Left kidney (tissue), 1 donor: ENCODE measurements at regions not wholly inside any gene's neighbourhood (a gene's known extent, or its start where the extent isn't known, plus 50 kb on each side); places are given as distances from the start of the nearest gene placed in this dataset.
A peak's percentile ranks its signal among the peaks of the same experiment; 100 is the strongest.

Experiments used
- DNase-seq: peaks from one replicate; pipeline ENCODE4 v3.0.0-alpha.2; 2013

DNA sequence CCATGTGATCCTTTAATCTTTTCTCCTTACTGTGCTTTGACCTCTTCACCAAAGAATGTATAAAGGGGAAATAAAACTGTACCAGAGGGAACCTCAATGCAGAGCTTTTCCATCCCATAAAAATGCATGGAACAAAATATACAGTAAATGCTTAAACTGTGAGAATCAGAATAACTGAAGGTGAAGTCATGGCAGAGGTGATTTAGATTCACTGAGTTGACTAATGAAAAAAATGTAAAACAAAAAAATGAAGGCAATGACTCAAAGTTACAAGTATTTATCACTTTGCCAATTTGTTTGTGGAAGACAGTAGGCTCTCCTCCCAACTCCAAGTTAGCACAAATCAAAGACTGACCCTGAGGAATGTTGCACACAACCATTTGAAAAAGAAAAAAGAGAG is 1331.6 kb upstream of the SORCS1 start:
- no peak for DNase-seq

DNA sequence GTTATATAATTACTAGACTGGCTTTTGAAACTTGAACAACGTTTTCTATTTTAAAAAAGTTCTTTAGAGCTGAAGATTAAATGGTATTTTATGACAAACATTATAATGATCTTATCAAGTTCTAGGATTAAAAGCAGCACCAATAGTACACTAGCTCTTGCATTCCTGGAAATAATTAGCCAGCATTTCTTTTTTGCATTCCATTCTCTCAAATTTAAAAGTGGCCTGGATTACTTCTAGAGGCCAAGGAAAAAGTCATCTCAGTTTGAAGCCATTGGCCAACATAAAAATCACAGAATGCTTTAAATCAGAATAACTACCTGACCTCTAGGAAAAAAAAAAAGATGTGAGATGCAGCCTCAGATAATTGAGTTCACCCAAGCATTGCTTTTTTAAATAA is 1326.4 kb upstream of the SORCS1 start:
- DNase-seq, result no peak

DNA sequence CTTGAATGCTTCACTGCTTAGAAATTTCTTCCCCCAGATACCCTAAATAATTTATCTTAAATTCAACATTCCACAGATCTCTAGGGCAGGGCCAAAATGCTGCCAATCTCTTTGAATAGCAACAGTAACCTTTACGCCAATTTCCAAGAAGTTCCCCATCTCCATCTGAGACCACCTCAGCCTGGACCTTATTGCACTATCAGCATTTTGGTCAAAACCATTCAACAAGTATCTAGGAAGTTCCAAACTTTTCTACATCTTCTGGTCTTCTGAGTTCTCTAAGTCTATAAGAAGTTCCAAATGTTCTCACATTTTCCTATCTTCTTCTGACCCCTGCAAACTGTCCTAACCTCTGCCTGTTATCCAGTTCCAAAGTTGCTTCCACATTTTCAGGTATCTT is 1306.9 kb upstream of the SORCS1 start:
- no peak for DNase-seq

DNA sequence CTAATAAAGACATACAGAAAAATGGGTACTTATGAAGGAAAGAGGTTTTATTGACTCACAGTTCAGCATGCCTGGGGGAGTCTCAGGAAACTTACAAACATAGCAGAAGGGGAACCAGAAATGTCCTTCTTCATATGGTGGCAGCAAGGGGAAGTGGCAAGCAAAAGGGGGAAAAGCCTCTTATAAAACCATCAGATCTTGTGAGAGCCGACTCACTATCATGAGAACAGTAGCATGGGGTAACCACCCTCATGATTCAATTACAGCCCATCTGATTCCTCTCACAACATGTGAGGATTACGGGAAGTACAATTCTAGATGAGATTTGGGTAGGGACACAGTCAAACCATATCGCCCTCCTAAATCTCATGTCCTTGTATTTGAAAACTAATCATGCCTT is 1305.4 kb upstream of the SORCS1 start:
- DNase-seq, result no peak

DNA sequence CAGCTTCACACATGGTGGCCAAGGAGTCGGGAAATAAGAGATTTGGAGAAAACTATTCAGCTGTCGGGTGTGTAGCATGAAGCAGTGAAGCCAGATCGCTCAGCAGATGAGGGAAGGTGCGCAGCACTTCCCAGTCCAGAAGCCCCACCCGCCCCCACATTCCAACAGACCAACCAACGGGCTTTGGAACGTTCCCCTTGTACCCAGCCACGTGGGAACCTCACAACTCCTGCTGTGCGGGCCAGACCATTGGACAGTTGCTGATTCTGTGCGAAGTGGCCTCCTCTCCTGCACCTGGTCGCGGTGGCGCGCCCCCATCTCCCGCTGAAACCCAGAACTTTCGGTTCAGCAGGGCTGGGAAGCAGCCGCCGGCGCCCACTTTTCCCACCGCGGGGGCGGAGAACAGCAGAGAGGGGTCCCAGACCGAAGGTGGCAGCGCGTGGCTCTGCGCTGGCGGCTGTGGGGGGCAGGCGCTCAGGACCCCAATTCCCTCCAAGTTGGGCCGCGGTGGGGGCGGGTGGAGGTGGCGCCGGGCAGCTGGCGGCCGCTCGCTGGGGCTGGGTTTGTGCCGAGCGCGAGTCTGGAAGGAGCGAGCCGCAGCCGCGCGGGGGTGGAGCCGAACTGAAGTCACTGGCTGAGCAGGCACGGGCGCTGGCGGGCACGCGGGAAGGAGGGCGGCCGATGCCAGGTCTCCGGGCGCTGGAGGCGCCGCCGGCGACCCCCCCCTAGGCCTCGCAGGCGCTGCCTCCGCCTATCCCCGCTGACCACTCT is 1301.5 kb upstream of the SORCS1 start:
- peak; percentile 37 for DNase-seq

DNA sequence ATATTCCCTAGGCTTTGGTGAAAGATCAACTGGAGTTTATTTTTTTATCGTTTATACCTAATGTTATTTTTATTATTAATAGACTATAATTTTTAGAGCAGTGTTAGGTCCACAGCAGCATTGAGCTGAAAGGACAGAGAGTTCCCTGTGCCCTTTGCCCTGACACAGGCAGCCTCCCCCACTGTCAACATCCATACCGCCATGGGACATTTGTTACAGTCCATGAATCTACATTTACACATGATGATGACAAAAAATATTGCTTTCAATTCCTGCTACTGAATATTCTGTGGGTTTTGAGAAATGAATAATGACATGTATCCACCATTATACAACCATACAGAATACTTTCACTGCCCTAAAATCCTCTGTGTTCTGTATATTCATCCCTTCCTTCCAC is 1297.5 kb upstream of the SORCS1 start:
- no peak for DNase-seq

DNA sequence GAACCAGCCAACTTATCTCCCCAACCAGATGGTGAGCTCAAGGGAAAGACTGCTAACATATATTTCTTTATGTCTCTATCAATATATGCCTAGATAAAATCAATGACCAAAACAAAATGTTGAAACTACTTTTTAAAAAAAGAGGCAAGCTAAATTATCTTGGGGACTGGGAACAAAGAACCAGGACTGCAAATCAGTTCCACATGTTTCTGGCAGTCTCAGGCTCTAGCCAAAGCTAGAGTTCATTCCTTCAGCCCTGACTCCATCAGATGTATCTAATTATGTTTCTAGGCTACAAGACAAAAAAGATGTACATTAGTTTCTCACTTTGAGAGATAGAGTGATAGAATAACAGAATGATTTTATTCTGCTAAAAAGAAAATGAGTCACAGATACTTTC is 1290.3 kb upstream of the SORCS1 start:
- DNase-seq, result no peak

DNA sequence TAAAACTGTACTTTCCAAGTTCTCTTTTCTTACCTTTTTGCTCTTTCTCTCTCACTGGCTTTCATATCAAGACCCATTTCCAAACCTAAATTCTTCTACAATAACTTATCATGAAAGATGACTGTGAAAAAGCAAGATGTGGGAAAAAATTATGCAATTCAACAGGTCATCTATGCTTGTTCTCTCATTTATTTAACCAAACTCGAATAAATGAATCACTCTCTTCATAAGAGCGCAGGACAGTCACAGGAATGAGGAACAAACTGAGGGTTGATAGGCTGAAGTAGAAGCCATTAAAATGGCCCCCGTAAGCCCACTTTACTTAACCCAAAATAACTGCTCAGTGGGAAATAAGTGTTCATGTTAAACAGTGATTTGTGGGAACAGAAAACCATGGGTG is 1289.7 kb upstream of the SORCS1 start:
- no peak for DNase-seq

DNA sequence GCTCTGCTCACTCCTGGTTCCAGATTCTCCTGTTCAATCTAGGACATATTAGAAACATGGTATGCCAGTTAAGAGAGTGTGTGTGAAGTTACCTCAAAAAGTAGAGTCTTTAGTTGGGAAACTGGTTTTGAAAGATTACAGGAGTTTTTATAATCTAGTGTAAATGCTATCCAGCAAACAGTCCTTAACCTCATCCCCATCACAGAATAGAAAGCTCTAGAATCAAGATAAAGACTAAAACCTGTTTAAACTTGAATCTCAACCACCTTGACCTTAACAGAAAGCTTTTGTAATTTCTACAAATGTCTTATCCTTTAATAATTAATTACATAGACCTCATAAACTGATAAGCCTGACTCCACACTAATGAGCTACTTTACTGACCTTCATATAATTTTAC is 1288.7 kb upstream of the SORCS1 start:
- no peak for DNase-seq

DNA sequence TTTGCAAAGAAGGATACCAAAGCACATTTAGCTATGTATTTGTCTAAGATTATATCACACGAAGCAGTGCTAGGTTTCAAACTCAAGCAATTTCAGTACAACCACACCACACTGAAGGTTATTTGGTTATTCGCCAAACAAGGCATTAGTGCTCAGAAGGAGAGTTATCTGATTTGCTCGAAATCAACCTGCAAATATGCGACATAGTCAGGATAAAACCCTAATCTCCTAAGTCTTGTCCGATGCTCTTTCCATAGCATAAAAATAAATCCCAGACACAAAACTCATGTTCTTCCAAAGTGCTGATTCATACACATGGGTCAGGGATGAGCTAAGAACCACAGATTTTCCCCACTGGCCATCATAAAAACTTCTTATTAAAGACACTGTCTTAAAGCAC is 1288.0 kb upstream of the SORCS1 start:
- DNase-seq, result no peak

DNA sequence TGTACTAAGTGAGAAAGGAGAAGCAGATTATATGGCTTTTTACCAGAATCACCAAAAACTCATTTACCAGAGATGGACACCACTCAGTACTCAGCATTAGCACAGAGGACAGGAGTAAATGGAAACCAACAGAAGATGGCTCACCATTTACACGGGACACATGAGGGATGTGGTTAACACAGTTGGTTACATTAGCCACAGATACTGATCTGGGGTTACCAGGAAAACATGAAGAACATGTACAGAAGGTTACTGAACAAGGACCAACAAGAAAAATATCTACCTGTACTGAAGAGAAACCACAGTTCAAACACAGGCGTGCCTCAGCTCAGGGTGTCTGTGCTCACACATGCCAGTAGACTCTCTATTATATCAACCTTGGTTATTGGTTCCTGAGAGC is 1285.8 kb upstream of the SORCS1 start:
- DNase-seq, result no peak

DNA sequence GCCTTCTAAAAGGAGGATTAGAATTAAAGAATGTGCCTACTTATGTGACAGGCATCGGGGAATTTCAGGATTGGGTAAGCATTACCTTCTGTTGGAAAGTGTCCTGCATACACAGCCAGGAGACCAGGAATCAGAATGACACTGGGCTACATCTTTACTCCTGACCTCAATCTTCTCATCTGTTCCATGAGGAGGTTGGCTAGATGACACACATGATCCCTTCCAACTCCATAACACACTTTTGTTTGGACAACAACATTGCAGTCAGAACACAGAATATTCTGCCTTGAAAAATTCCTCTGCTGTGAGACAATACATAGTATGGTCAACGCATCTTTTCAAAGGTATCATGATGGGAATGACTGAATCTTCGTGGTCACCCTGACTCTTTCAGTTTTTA is 1281.2 kb upstream of the SORCS1 start:
- no peak for DNase-seq

DNA sequence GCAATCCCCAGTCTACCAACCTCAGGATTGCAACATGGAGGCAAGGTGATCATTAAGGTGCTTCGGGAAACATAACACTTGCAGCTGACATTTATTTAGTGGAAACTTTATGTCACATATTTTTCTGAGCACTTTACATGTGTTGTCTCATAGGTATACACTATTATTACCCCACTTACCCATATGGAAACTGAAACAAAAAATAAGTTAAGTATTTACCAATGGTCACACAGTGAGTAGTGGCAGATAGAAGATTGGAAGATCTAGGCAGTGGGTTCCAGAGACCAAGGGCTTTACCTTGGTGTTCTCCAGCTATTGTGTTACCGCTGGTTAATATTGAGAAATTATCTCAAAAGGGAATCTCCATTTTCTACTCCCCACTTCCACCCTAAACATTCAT is 1279.1 kb upstream of the SORCS1 start:
- DNase-seq, result no peak

DNA sequence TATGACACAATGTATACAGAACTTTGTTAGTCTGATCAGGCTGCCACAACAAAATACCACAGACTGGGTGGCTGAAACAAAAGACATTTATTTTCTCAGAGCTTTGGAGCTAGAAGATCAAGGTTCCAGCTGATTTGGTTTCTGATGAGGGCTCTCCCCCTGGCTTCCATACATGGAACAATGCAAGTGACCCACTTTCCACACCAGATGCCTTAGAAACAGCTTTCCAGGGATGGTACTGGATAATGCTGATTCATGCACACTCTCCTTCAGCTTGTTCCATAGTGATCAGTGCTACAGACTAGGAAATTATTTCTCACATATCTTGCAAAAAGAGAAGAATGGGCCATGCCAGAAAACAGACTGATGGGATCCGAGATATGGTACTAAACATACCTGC is 1274.9 kb upstream of the SORCS1 start:
- DNase-seq, result no peak

DNA sequence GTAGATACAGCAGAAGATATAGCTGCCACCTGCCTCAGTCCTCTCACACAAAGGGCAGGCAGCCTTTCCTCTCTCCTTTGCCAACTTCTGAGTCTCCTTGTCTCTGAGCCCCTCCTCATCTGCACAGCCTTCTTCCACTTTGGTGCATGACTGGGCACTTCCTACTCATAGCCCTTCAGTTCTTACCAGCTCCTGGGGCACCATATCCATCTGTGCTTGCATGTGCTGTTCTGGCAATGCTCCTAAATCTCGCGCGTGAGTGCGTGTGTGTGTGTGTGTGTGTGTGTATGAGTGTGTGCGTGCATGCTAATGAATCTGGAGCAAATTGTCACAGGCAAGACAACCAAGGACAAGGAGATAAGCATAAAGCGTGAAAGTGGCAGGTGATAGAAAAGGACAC is 1271.6 kb upstream of the SORCS1 start:
- DNase-seq, result no peak

DNA sequence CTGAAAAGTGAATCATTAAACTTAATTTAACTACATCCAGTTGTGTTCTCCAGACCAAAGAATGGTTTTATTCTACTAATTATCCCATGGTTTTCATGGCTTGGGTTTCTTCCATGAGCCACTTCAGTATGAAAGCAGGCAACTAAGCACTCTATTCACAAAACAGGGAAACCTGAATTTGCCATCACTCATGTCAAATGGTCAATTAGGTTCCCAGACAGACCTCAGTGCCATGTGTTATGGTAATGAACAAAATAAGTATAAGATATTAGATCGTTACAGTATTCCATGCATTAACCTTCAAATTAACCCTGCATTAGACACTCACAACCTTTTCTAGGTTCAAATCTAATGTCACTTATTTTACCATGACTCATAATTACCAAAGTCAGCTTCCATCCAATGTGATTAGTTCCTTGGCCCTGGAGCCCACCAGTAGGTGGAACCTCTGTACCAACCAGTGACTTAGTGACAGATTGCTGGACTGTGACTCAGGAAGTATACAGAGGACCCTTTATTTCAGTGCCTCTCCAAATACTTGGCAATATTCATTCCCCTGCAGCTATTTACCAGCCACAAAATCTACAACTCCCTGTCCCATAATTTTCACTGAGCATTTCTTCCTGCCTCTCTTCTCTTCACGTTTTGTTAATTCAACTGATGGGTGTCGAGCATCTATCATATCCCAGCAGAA is 1270.2 kb upstream of the SORCS1 start:
- no peak for DNase-seq

DNA sequence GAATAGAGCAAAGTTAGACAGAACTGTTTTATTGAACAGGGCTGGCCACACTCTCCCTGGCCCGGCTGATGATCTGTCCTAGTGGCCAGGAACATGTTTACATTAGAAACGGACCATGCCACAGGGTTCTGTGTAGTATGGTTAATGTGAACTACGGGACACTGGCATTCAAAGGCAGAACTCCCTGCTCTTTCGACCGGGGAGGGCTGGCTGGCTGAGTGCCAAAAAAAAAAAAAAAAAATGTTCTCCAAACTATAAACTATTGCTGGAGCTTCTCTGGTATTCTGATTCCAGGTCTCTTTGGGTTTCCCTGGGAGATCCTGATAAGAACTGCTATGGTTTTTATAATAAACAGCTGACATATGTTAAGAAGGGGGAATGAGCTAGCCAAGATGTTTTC is 1262.6 kb upstream of the SORCS1 start:
- no peak for DNase-seq

DNA sequence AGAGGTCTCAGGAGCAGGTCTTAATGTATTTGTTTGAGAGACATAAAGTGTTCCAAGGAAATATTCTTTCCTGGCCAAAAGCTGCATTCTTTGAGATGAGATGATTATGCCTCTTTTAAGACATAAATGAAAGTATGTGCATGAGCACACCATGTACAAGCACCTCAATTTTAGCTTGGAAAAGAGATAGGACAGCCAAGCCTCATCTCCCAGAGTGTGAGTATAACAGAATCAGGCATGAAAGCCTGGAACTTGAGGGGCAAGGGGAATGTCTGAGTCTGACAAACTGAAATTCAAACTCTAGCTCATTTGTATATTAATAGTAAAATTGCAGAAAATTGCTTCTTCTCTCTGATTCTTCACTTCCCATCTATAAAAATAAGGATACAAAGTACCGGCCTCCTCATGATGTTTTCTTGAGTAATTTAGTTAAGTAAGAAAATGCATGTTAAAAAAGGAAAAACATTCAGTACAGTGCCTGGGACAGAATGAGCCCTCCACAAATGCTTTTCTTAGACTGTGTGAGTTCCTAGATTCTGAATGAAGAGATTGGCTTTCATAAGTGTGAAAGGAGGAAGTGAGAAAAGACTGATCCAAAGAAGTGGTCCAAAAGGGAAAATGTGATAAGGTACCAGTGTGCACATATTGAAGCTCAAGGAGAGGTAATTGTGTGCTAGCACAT is 1260.9 kb upstream of the SORCS1 start:
- DNase-seq, result no peak

DNA sequence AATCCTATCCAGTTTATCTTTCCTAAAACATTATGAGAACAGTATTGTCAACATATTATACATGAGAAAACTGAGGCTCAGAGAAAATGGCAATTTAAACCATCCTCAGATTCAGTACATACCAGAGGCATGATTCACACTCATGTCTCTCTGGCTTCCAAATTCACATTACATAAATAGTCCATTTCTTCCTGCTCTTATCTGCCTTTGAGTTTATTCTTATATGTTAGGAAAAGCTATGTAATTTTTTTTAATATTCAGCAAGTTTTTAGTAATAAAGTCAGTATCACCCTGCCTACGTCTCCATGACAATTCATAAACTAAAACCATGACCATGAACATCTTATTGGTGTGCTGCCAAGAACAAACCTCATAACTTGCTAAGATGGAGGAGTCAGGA is 1260.2 kb upstream of the SORCS1 start:
- no peak for DNase-seq

DNA sequence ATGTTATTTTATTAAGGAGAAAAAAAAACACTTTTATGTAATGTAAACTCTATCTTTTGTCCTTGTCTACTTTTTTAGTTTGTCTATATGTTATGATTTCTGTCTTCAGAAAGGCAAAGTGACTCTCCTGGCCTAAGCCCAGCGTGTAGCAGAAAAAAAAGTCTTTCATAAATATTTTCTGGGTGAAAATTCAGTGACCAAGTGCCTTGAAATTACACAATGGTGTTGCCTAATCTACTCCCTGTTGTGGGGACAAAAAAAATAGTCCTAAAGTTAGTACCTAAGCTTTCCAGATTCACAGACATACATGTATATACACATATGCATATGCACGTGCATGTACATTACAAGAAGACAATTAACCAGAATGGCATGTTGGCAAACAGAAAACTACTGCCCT is 1257.8 kb upstream of the SORCS1 start:
- DNase-seq, result no peak

DNA sequence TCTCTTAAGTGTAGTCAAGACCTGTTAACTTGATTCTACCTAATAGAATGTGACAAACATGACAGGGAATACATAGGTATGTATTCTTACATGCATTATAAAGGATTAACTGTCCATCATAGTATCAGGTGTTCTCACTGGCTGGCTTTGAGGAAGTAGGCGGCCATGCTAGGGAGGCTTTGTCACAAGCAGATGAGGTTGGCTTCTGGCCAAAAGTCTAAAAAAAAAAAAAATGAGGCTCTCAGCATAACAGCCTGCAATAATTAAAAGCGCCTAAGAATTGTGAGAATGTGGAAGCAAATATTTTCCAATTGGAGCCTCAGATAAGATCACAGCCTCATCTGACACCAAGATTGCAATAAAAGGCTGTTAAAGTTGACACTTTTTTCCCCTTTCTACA is 1256.8 kb upstream of the SORCS1 start:
- DNase-seq, result no peak

DNA sequence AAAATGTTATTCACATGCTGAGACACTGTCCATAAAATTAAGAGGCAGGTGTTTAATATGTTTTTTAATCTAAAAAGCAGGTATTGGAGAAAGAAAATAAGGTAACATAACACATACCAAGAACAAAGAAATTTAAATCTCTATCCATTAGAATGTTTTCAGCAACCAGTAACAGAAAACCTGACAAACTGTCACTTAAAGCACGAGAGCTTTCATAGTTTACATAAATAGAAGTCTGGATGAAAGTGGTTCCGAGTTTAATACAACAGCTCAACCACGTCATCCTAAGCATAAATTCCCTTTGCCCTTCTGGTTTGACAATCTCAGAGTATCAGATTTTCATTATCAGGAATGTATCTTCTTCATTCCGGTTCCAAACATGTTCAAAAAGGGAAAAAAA is 1249.4 kb upstream of the SORCS1 start:
- no peak for DNase-seq

DNA sequence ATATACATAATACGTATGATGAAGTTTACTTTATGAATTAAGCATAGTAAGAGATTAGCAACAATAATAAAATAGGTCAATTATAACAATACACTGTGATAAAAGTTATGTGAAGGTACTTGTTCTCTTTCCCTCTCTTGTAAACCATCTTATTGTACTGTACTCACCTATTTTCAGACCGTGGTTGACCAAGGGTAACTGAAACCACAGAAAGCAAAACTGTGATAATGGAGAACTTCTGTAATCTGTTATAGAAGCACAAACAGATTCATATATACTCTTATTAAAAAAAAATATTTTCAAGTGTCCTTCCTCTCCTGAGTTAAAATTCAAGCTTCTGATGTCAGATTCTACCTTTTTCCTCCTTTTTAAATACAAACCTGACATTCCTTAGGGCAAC is 1247.8 kb upstream of the SORCS1 start:
- no peak for DNase-seq

DNA sequence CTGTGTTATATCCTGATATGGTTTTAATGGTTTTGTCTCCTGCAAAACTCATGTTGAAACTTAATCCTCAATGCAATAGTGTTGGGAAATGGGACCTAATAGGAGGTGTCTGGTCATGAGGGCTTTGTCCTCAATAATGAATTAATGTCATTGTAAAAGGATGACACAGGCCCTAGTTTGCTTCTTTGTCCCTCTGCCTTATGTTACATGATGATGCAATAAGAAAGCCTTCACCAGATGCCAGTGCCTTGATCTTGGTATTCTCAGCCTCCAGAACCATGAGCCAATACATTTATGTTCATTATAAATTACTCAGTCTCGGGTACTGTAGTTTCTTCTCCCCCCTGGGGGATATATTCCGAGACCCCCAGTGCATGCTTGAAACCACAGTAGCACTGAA is 1247.4 kb upstream of the SORCS1 start:
- no peak for DNase-seq
